Esophagus muscularis mucosa (tissue), 4 donors: ENCODE measurements at regions not wholly inside any gene's neighbourhood (a gene's known extent, or its start where the extent isn't known, plus 50 kb on each side); places are given as distances from the start of the nearest gene placed in this dataset.

Source experiments
- CTCF ChIP-seq, 3 experiments: fragments of 200-600 bp in 2 of 3; fragments of 450-650 bp in 1 of 3; sonication (generic) in 2 of 3; IDR thresholded peaks; one replicate each; pipeline ENCODE4 v1.5.1; 2017 to 2019; ENCODE audit warnings: antibody characterized with exemption in 3 of 3, mild to moderate bottlenecking in 2 of 3, moderate library complexity in 1 of 3
- EP300 ChIP-seq: sonication (generic); formaldehyde crosslinking; IDR thresholded peaks from one replicate; pipeline ENCODE4 v1.6.1; 2017; ENCODE audit warnings: antibody characterized with exemption
- POLR2A ChIP-seq: fragments of 450-650 bp; IDR thresholded peaks from one replicate; pipeline ENCODE4 v1.6.1; 2017; ENCODE audit warnings: antibody characterized with exemption, moderate library complexity, mild to moderate bottlenecking, low read depth
- POLR2AphosphoS5 ChIP-seq, 2 donors: sonication (generic); formaldehyde crosslinking; IDR thresholded peaks; one replicate each; pipeline ENCODE4 v1.6.1; 2017; ENCODE audit warnings: antibody characterized with exemption in 2 of 2

- TF ChIP-seq CTCF (IDR thresholded peaks at IDR 0.05) (no peak), POLR2A (no peak), POLR2AphosphoS5 (IDR thresholded peaks at IDR 0.05) (no peak), EP300 (no peak)
These were observed 239.0 kb downstream of the SOX9 start for GRCh38 chr17:72359811-72360210.
